Right renal pelvis (tissue), 4 donors: ENCODE measurements at regions not wholly inside any gene's neighbourhood (a gene's known extent, or its start where the extent isn't known, plus 50 kb on each side); places are given as distances from the start of the nearest gene placed in this dataset.
"Not testable (repeated sequence)": the region's sequence is repeated elsewhere in the genome, so short reads cannot be mapped to it uniquely, and the experiment has no call there.

ENCODE experiments used
- DNase-seq, 4 donors: peaks; one replicate each; pipeline ENCODE4 v3.0.0-alpha.2; 2013; ENCODE audit warnings: low read depth in 4 of 4, low spot score in 3 of 4, missing footprints in 1 of 4

DNA sequence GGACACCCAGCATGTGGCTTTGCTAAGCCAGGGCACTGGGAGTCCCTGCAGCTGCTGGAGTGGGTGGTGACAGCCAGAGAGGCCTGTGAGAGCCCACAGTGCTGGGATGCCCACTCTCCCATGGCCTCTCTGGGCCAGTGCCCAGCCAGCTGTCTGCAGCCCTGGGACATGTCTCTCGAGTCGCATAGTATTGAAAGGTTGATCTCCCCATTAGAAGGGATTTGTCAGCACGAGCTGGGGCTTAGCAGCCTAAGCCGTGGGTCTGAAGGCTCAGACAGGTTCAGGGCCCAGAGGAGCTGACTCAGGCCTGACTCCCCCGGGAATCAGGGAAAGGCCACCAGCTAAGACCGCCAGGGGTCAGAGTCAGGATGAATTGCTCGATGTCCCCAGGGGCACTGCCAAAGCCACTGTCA, 53.5 kb downstream of the FOXD2 start:
- no peak for DNase-seq

DNA sequence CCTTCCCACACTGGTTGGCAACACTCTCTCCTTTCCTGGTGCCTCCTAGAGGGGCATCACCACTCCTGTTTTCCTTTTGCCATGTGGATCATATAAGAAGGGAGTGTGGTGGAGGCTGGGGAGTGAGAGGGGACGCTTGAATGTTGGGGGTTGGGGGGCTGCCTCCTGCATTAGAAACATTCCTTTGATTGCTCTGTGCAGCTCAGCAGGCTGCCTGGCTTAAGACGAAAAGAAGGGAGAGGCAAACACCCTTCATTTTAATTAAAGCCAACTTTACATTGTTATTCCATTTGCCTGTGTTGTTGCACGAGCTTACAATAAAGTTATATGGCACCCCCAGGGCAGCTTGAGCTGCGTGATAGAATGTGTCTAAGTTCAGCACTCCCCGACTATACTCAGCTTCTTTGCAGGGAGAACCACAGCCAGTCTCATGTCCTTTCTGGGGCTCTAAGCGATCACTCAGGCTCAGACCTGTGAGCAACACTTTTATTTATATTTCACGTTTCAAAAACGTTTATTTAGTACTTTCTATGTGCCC, 57.4 kb downstream of the FOXD2 start:
- no peak for DNase-seq

DNA sequence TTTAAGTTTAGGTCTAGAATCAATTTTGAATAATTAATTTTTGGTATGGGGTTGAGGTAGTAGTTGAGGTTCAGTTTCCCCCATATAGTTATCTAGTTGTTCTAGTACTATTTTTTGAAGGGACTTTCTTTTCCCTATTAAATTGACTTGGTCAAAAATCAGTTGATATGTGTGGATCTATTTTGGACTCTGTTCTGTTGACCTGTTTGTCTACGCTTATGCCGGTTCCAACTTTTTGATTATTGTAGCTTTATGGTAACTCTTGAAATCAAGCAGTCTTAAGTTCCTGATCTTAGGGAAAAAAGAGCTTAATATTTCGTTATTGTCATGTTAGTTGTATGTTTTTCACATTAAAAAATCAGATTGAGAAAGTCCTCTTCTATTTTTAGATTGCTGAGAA, 60.7 kb downstream of the FOXD2 start:
- no peak for DNase-seq

- DNase-seq, result no peak
These were observed 63.2 kb downstream of the FOXD2 start for GRCh38 chr1:47501069-47501468.

GRCh38 chr1:47502746-47503370, 65.0 kb downstream of the FOXD2 start:
- no peak for DNase-seq

DNA sequence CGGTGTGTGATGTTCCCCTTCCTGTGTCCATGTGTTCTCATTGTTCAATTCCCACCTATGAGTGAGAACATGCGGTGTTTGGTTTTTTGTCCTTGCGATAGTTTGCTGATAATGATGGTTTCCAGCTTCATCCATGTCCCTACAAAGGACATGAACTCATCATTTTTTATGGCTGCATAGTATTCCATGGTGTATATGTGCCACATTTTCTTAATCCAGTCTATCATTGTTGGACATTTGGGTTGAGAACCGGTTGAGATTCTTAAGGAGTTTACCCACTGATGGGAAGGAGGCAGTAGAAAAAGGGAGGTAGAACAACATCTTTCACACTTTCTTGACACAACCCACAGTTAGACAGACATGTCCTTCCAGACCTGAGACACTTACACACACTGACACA, 67.0 kb downstream of the FOXD2 start:
- DNase-seq, result not testable (repeated sequence)

- DNase-seq, result no peak
These were observed 67.4 kb downstream of the FOXD2 start for GRCh38 chr1:47505267-47505666.

DNA sequence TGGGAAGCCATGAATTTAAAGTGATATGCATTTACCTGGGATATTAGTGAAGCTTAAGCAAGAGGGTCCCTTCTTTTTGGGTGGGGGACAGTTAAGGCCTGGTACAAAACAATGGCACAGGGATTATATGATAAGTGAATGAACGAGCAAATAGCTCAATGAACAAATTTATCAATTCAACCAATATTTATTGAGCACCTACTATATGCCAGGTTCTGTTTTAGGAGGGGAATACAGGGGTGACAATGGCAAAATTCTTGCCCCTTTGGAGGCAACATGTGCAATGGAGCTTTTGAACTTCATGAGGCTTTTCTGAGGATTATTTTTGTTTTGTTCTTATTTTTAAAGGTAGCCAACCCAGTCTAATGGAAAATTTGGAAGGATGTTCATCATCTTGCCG, 68.2 kb downstream of the FOXD2 start:
- DNase-seq, result no peak

DNA sequence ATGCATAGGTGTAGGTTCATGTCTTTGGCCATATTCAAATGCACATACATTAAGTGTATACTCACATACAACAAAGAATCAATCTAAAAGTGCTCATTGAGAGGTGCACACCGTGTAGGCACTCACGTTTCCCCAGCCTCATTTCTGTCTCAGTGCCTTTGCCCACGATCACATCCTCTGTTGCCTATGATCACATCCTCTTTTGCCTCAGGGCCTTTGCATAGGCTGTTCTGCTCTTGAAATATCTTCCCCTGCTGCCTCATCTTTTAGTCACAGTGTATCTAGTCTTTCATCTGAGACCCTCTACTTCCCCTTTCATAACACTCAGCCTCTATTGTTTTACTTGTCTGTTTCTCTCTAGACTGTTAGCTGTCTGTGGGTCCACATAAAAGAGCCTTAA, 69.3 kb downstream of the FOXD2 start:
- no peak for DNase-seq

- DNase-seq, result peak in 3 of 4 donors; percentile 67 to 82 (median 74)
These were observed 70.2 kb downstream of the FOXD2 start for GRCh38 chr1:47507881-47508701.

DNA sequence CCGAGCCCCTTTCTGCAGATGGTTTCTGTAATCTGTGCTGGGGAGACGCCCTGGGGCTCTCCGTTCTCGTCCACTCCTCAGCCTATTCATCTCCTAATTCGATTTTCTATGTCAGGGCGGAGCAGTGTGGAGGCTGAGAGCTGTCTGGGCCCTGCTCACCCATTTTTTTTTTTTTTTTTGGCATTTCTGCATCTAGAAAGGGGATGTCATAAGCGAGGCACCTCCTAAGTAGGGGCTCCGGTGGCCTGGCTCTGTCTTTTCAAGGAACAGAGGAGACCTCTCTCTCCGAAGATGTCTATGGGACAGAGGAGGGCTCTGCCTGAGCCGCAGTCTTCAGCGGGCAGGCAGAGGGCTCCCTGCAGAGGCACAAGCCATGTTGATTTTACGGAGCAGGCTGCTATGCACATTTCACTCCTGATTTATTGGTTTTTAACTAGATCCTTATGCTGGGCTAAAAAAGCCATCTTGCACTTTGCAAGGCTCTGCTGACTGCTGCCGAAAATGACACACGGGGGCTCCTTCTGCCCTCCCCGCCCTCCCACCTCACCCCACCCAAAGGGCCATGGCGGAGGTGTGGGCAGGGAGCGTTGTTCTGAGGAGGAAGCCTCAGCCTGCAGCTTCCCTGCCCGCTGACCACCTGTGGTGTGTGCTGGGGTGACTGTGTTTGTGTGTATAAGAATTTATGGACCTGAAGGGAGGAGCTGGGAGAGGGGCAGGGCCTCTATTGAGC, 71.0 kb downstream of the FOXD2 start:
- DNase-seq, result peak in 3 of 4 donors; percentile 54 to 70 (median 65)

GRCh38 chr1:47510282-47510811, 72.5 kb downstream of the FOXD2 start:
- DNase-seq, result no peak

DNA sequence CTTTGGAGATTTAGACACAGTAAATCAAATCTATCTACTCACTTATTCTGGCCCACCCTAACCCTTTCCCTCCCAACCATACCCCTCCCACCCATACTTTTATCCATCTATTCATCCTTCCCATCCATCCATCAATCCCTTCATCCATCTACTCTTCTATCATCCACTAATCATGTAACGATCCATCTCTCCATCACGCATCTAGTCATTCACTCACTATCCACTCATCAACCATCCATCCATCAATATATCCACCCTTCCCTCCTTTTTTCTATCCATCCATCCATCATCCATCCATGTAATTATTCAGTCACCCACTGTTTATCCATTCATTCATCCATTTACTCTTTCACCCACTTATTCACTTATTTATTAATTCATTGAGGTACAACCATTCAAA, 74.0 kb downstream of the FOXD2 start:
- no peak for DNase-seq

GRCh38 chr1:47513393-47513792, 75.5 kb downstream of the FOXD2 start:
- no peak for DNase-seq

GRCh38 chr1:47514229-47514628, 76.4 kb downstream of the FOXD2 start:
- no peak for DNase-seq

DNA sequence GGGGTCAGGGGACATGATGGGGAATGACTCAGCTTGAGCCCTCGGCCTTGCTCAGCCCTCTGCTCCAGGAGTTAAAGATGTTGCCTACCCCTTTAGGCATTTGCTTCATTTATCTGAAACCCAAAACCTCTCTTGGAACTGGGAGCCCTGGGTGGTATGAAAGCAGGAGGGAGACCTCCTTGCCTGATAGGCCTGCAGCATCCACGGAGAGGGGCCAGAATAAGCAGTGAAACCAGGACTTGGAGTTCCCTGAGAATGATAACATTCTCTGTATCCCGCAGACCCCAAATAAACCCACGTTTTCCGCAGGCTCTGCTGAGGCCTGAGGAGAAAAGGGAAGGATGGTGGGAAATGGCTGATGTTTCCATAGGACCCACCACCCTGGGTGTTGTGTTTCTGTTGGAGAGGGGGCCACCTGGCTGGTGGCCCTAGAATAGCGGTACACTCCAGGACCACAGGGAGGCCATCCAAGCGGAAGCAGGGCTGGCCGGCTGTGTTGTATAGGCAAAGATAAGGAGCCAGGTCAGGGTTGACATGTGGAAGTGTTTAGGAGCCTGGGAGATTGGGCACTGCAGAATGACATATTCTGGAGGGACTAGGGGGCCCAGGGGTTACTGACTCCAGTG, 77.4 kb downstream of the FOXD2 start:
- DNase-seq, result no peak

DNA sequence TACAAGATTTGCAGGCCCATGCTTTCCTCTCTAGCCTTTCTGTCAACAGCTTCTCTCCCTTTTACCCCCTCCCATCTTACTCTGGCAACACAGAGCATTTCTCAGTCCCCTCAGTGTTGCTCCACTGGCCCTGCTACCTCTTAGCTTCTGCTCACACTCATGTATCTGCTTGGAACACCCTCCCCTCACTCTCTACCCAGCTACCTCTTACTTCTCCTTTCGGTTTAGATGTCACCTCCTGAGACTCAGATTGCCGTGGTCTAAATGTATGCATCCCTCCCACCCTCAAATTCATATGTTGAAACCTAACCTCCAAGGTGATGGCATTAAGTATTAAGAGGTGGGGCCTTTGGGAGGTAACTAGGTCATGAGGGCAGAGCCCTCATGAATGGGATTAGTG, 80.1 kb downstream of the FOXD2 start:
- no peak for DNase-seq

DNA sequence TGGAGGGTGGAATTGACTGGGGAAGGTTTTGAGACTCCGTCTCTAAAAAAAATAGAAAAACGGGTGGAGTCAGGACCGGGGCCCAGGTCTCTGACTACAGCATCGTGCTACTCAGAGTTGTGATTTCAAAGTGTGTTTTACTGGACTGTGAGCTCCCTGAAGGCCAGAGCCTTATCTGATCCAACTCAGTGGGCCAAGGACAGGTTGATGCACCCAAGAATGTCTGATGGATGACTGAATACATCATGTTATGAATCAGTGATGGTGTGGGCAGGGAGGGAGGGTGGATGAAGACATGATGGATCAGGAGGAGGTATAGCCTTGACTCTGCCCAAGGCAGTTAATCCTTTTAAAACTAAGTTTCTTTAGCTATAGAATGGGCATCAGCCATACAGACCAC, 81.6 kb downstream of the FOXD2 start:
- DNase-seq, result no peak

DNA sequence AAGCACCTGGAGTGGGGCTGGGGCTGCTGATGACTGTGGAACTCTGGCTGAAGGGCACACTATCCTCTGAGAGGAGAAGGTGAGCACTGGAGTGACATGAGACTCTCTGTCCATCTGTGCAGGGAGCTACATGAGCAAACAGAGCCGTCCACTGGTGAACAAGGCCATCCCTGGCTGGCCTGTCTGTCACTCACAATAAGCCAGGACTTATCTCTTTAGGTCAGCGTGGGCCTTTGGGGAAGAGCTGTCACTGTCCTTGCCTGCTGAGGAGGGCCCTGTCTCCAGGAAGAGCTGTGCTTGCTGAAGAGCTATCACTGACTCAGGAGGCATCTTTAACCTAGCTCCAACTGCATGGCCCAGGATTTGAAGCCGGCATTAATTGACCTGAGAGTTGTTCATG, 82.1 kb downstream of the FOXD2 start:
- no peak for DNase-seq

GRCh38 chr1:47521034-47521881, 83.4 kb downstream of the FOXD2 start:
- DNase-seq, result no peak
